ENCODE measurements at regions not wholly inside any gene's neighbourhood (a gene's known extent, or its start where the extent isn't known, plus 50 kb on each side); places are given as distances from the start of the nearest gene placed in this dataset.
"Not testable (repeated sequence)": the region's sequence is repeated elsewhere in the genome, so short reads cannot be mapped to it uniquely, and the experiment has no call there.

DNA sequence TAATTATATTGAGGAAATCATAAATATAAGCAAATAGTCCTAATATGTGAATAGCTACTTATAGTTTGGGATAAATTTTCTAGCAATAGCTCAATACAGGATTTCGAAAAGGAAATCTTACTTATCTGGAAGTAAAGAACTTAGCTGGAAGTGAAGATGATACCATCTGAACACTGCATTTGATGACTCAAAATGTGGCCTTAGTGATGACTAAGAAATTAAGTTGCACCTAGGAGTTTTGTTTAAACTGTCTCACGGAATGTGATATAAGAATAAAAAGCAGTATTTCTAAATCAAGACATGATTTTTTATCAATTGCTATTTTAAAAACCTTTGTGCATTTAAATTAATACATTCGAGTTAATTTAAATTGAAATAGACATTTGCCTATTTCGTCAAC, 91.2 kb downstream of the EOMES start:
- DNase-seq (ENCODE audit: low read depth), result no peak

DNA sequence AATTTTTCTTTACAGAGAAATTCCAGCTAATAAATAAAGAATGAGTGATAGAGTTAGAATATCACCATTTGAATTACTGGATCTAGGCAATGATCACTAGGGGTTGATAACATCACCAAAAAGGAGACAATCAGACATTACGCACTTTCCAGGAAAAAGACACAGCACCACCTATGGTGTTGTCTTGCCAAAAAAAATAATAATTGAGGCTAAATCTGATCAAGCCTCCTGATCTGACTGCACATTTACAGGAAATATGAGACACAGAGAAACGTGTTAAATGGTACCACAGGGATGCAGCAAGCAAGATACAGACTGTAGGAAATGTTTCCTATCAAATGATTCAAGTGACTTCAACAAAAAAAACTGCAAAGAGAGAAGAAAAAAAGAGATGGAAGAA, 92.8 kb downstream of the EOMES start:
- no peak for DNase-seq (ENCODE audit: low read depth)

DNA sequence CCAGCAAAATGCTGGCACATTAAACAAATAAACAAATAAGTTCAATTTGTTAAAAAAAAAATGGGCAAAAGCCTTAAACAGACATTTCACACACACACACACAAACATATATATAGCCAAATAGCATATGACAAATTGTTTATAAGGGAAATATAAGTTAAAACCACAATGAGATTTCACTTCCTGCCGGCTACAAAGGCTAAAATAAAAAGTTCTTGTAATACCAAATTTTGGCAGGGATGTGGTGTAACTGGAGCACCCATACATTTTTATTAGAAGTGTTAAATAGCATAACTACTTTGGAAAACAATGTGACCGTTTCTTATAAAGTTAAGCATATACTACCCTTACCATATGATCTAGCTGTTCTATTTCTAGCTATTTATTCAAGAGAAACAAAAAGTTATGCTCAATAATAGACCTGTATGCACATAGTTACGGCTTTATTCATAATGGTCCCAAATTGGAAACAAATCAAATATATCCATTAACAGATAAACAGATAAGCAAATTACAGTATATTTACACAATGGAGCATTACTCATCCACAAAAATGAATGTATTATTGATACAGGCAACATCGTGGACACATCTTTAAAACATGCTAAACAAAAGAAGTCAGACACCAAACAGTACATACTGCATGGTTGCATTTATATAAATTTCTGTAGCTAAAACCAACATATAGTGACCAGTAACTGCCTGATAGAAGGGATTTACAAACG, 93.9 kb downstream of the EOMES start:
- no peak for DNase-seq (ENCODE audit: low read depth)

DNA sequence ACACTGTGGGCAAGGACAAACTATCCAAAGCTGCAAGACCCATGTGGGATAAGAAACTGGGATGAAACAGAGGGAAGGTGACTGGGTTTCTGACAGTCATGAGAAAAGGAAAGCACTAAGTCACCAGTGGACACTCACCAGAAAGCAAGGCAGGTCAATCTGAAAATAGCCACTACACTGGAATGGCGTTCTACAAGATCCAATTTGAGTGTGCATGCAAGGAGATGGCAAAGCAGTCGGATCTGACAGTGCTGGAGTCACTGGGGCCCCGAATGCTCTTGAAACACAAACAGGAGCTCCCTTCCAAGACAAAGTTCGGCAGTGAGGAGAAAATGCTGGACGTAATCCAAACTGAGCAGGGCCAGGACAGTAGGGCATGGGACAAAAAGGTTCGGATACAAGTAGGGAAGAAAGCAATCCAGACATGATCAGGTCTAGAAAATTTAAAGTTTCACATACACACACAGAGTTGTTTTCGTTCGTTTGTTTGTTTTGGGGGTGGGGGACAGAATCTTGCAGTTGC, 95.5 kb downstream of the EOMES start:
- DNase-seq (ENCODE audit: low read depth), result no peak

DNA sequence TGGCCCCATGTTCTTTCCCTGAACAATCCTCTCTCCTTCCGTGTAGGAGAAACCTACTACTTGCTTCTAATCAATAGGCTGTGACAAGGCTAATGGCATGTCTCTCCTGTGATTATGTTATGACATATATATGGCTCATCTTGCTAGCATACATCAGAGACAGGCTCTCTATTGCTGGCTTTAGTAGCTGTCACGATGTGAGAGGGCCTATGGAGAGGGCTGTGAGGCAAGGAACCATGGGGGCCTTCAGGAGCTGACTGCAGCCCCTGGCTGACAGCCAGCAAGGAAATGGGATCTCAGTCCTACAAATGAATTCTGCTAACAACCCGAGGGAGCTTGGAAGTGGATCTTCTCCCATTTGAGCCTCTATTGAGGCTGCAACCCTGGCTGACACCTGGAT, 96.3 kb downstream of the EOMES start:
- no peak for DNase-seq (ENCODE audit: low read depth)

DNA sequence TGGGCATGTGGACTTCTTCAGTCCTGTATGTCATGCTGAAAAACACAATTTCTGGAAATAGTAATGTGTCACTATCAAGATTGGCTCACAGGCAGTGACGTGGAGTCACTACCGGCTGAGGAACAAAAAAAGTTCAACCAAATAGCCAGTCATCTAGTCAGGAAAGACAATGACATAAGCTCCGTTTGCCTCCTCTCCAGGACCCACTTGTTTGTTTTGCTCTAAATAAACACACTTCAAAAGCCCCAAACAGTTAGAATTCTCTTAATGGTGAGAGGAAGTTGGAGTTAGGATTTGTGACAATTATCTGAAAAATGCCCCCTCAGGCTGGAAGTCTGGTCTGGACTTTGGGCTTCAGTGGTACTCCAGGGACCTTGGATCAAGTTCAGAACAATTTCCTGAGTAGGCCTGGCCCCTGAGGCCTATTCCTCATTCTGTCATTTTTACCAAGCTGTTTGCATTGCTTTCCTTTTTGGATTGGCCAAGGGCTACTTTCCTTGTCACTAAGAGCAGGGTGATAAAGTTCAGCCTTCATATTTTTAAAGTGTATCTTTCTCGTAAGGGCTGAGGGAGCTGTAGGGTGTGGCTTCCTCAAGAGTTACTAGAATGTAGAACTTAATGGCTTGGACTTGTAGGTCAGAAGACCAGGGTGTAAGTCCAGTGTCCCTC, 98.9 kb downstream of the EOMES start:
- no peak for DNase-seq (ENCODE audit: low read depth)

DNA sequence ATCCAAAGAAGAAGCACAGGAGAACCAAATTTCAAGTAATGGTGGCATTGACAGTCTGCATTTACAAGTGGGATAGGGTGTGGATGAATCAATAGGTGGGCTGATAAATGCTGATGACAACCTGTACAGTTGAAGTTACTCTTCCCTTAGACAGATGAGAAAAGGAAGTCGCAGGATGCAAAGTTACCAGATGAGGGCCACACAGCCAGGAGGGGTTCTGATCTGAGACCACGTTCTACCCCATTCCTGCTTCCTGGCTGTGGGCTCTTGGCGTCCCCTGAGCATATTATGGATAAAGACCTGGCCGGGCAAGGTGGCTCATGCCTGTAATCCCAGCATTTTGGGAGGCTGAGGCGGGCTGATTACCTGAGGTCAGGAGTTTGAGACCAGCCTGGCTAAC, 104.6 kb downstream of the EOMES start:
- DNase-seq (ENCODE audit: low read depth), result no peak

DNA sequence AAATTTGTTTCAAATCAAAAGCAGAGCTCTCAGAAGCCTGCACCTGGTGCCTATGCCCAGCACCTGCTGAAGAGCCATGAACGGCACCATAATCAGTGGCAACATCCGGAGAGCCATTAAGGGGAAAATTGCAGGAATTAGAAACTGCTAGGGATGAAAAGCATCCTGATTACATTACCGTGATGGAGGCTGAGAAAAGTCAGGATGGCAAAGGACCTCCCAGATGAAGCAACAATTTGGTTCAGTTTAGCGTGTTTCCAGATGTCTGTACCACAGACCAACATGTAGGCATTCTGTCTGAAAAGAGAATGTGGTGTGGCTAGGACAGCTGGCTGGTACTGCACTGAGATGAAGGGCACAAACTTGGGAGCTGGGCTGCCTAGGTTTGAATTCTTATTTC, 106.1 kb downstream of the EOMES start:
- DNase-seq (ENCODE audit: low read depth), result no peak

DNA sequence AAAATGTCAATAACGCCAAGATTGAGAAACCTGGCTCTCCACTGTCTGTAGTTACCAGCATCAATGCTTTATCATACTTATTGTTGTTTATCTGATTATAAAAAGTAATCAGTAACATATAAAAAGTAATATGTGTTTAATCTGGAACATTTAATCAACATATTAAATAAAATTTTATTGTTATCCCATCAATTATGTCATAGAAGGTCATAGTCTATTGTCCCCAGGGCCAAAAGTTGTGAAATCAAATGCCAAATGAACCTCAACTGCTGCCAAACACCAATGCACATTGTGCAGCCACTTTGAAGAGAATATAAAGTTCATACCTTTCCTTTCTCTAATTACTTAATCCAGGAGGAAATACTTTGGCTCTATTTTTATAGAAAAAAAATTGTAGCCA, 106.6 kb downstream of the EOMES start:
- DNase-seq (ENCODE audit: low read depth), result no peak

DNA sequence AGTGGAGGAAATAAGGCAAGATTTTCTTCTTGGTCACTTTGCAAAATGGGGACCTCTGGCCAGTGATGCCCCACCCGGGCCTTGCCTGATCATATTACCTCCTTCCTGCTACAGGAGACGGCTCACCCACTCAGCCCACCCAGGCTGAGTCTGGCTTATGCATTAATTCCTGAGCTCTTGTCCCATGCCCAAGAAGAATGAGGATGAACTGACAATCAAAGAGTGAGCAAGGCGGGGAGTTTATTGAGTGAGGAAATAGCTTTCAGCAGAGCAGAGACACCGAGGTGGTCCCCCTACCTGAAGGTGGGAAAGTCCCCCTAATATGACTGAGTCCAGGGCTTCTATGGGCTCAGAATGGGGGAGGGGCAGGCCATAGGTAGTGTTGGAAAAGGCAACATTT, 107.5 kb downstream of the EOMES start:
- DNase-seq (ENCODE audit: low read depth), result no peak

DNA sequence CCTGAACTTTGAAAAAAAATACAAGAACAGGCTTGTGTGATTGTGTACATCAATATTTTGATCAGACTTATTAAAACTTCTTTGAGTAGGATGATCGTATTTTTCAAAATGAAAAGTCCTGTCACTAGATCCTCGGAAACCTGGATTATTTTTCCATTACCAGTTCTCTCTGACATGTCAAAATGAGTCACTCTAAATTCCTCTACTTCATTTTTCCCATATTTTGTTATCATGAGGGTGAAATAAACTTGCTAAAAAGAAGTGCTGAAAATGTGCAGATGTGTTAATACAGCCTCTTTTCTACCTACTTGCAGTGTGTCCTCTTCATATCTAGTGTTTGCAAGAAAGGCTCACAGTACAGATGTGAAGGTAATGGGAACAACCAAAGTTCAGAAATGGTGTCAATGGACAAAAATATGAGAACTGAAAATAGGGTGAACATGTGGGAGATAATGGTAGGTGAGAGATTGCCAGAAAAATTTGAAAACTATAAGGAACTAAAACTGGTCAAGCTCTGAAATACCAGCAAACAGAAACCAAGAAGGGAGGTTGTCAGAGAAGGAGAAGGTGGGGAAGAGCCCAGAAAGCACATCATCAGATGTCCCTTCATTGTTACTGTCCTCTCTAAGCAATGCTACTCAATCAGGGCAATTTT, 108.2 kb downstream of the EOMES start:
- DNase-seq (ENCODE audit: low read depth), result no peak

DNA sequence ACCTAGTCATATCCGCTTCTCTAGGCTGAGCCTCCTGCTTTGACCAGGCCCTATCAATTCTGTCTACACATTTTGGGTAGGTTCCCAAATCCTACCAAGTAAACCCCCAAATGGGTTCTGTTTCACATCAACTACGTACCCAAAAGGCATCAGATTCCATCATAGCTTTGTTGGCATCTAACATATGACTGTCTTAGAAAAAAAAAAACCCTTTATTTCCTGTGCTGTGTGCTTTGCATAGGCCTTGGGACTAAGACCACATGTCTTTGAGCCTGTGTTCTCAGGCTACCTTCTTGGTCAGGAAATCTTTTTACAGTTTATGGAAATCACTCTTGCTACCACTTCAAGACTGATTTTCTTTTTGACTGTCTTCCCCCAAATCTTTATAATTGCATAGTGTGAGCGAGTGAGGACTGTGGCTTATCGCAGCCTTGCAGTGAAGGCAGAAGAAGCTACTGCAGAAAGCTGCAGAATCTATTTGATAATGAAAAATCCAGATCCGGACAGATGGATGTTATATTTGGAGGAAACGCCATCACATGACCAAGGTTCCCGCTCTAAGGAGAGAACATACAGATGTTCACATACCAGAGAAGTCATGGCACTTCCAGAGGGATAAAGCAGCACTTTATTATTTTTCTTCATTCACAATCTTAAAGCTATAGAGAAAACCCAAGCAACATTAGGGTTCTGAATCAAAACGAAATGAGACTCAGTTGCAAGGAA, 111.2 kb downstream of the EOMES start:
- no peak for DNase-seq (ENCODE audit: low read depth)

DNA sequence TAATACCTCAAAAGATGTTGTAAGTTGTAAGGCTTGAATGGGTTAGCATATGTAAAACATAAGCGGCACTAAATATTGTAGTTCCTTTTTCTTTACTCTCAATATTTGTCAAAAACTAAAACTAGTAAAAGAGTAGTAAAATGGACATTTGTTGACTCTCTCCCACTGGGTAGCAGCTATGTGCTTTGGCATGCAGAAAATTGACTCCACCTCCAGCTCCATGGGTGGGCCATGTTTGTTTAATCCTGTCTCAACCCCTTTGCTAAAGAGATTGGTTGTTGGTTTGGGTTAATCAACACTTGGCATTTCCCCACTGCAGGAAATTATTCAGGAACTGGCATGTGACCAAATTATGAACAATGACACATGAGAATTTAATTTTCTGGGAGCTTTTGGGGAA, 114.8 kb downstream of the EOMES start:
- DNase-seq (ENCODE audit: low read depth), result no peak

DNA sequence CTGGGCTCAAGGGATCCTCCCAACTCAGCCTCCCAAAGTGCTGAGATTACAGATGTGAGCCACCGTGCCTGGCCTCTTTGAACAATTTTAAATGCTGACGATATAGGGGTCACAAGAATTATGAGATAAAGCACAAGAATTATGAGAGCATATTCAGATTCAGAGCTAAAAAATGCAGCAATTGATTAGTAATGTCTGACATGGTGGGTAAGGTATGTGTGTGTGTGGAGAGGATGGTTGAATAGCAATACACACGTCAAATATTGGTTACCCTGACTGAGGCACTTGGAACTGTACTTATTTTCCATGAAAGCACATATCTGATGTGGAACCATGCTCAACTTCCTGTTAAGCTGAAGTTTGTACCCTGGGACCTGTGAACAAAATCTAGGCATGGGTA, 115.6 kb downstream of the EOMES start:
- DNase-seq (ENCODE audit: low read depth), result no peak

DNA sequence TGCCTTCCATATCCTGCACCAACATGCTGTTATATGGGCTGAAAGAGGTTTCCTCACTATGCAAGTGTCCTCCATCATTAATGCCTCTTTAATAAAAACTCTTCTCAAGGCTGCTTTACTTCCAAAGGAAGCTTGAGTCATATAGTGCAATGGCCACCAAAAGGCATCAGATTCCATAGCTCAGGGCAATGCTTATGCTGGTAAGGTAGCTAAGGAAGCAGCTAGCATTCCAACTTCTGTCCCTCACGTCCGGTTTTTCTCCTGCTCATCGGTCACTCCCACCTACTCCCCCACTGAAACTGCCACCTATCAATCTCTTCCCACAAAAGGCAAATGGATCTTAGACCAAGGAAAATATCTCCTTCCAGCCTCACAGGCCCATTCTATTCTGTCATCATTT, 117.1 kb upstream of the SLC4A7 start:
- not testable (repeated sequence) for DNase-seq (ENCODE audit: low read depth)

DNA sequence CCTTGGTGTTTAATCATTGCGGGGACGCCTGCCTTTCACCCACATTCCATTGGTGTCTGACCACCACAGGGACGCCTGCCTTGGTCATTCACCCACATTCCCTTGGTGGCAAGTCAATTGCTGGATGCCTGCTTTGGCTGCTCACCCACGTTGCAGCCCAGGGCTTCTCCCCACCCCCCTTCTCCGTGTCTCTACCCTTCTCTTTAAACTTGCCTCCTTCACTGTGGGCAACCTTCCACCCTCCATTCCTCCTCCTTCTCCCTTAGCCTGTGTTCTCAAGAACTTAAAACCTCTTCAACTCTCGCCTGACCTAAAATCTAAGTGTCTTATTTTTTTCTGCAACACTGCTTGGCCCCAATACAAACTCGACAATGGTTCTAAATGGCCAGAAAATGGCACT, 115.6 kb upstream of the SLC4A7 start:
- not testable (repeated sequence) for DNase-seq (ENCODE audit: low read depth)

DNA sequence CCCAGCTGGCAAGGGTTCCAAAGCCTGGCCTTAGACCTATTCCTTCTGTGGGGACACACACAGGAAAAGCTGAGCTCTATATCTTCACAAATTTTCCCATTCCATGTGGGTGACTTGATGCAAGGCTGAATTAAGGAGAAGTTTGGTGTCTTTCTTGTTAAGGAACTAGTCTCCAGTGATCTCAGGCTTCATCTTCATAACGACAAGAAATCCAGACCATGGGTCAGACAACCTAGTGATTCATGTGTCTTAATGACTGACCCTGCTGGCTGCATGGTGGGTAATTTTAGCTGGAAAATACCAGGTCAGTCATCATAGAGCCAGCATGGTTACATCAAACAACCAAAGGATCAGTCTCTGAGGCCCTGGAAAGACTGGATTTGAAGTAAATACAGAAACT, 112.7 kb upstream of the SLC4A7 start:
- no peak for DNase-seq (ENCODE audit: low read depth)

DNA sequence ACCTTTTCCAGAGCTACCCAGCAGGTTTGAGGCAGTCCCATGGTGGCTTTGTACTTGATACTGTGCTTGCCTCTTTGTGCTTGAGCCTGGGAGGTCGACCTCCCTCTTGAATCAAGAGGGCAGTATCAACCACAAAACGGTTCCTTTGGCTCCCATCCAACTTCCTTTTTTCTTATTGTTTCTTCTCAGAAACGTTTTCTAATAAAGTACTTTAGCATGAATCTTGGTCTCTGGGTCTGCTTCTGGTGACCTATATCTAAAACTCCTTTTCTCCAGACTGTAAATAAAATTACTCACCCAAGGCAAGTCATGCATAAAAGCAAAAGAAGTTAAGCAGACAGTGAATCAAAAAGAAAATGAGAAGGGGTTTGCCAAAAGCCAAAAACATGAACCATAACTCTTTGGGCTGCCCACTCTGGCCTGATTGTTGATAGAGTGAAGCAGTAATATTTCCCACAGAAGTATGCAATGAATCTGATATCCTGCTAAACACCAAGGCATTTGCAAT, 112.2 kb upstream of the SLC4A7 start:
- no peak for DNase-seq (ENCODE audit: low read depth)

DNA sequence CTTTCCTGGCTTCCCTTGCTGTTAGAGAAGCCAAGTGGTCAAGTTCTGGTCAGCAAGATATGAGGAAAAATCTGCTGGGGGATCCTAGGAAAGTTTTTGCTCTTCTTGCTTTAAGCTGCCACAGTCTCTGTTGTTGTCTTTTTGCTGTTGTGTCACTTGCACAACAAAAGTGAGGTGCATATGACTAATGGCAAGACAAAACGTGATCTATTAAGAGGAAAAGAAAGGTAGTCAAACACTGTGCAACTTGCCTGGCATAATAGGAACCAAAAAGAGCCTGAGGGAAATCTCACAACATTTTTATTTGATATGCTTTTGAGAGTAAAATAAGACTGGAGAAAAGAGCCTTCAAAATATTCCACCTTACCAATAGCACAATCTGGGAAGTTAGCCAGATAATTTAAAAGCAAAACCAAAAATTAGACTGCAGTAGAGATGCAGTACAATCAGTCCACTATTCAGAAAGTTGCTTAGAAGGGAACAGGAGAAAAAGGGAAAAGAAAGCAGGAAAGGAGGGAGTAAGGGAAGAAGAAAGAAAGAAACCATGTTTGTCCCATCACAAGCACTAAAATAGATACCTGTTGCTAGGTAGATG, 110.0 kb upstream of the SLC4A7 start:
- no peak for DNase-seq (ENCODE audit: low read depth)

DNA sequence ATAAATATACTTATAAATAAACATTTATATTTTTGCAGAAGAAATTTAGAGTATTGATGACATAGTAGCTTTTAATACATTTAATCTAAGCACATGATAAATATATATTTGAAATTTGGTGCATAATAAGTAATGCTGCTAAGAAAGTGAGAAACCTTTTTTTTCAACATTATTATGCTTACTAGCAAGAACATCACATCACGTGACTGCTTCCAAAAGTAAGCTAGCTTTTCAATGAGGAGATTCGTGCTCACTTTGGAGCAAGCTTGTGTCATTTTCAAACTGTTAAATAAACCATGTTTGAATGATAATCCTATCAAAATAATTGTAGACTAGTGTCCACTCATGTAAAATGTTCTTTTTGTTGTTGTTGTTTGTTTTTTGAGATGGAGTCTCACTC, 109.0 kb upstream of the SLC4A7 start:
- DNase-seq (ENCODE audit: low read depth), result no peak

DNA sequence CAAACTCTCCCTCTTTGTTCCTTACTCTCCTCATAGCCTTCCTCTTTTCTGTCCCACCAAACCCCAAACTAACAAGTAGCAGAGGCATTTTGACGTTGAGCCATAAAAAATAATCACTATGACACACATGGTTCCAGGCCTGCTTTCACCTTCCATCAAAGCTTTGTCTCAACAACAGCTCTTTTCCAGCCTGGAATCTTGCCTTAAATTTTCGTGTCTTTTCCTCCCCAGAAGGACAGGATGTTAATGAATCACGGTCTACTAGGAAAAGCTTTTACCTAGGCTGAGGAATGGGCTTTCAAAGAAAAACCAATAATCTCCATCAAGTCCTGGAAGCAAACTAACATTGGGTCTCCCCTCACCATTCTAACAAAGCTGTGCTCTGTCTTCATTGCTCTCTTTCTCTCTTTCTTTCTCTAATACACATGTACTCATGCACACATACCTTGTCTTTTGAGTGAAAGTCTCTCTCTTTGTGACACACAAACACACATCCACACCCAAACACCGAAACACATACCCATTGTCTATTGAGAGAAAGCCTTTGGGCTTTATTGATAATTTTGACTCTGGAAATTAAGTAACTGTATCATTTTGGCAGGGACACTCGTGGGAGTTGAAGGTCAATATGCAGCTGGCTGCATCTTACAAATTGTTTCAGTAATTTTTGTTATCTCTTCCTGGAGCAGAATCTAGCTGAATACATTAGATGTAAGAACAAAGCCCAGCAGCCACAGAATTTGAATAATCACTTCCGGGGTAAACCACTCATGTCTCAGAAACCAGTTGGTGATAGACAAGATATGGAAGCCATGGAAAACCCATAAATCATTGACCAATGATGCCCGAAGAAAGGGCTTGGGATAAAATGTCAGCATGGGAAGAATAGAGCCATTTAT, 107.4 kb upstream of the SLC4A7 start:
- DNase-seq (ENCODE audit: low read depth), result no peak

Measured in GM04504 (cell line).